Upper lobe of left lung (tissue), 6 donors: ENCODE measurements at regions not wholly inside any gene's neighbourhood (a gene's known extent, or its start where the extent isn't known, plus 50 kb on each side); places are given as distances from the start of the nearest gene placed in this dataset.
"Not testable (repeated sequence)": the region's sequence is repeated elsewhere in the genome, so short reads cannot be mapped to it uniquely, and the experiment has no call there.

ENCODE experiments used
- ATAC-seq, 2 donors: fragments of 200-7000 bp; cut with Tn5 transposase; one replicate each; pipeline ENCODE4 v1.9.1; 2022; ENCODE audit warnings: mild to moderate bottlenecking in 2 of 2, moderate library complexity in 2 of 2; ENCODE audit not compliant: low FRiP score in 2 of 2
- DNase-seq, 2 donors: peaks; one replicate each; pipeline ENCODE4 v3.0.0-alpha.2; 2019 to 2020
- H3K27ac ChIP-seq, 4 donors: fragments of 200-600 bp; sonication (generic); one replicate each; pipeline ENCODE4 v1.5.1; 2016 to 2019
- H3K27me3 ChIP-seq, 4 donors: fragments of 200-600 bp; sonication (generic); one replicate each; pipeline ENCODE4 v1.5.1; 2017 to 2019
- H3K36me3 ChIP-seq, 4 donors: fragments of 200-600 bp; sonication (generic); one replicate each; pipeline ENCODE4 v1.5.1; 2016 to 2019
- H3K4me1 ChIP-seq, 4 donors: fragments of 200-600 bp; sonication (generic); one replicate each; pipeline ENCODE4 v1.5.1; 2018 to 2019
- H3K4me3 ChIP-seq, 4 donors: fragments of 200-600 bp; sonication (generic); one replicate each; pipeline ENCODE4 v1.5.1; 2017 to 2019; ENCODE audit warnings: mild to moderate bottlenecking in 2 of 4, moderate library complexity in 1 of 4
- H3K9me3 ChIP-seq, 4 donors: fragments of 200-600 bp; sonication (generic); one replicate each; pipeline ENCODE4 v1.5.1; 2018 to 2019
- CTCF ChIP-seq, 6 experiments: fragments of 450-650 bp in 4 of 6; fragments of 200-600 bp in 2 of 6; sonication (generic) in 2 of 6; IDR thresholded peaks; one replicate each; pipeline ENCODE4 v1.5.1; 2016 to 2019; ENCODE audit warnings: antibody characterized with exemption in 6 of 6
- EP300 ChIP-seq, 4 donors: sonication (generic); formaldehyde crosslinking; IDR thresholded peaks; one replicate each; pipeline ENCODE4 v1.5.1; 2017; ENCODE audit warnings: antibody characterized with exemption in 4 of 4, control low read depth in 2 of 4
- POLR2A ChIP-seq, 4 donors: fragments of 450-650 bp; IDR thresholded peaks; one replicate each; pipeline ENCODE4 v1.5.1; 2016 to 2017; ENCODE audit warnings: antibody characterized with exemption in 4 of 4, mild to moderate bottlenecking in 2 of 4
- POLR2AphosphoS5 ChIP-seq, 2 donors: sonication (generic); formaldehyde crosslinking; IDR thresholded peaks; one replicate each; pipeline ENCODE4 v1.5.1; 2017; ENCODE audit warnings: antibody characterized with exemption in 2 of 2
- WGBS, 2 donors: methylation state at CpG; one replicate each; pipeline ENCODE4 v1.1.5; 2017 to 2018; 5-methylcytosine and 5-hydroxymethylcytosine counted together
- donor health status: DM: no; HTN: no; CAD: no; lungs with moderate emphysema.
- donor health status: DM: no; HTN: yes; CAD: no; lungs with severe emphysema.

- TF ChIP-seq POLR2A (IDR thresholded peaks at IDR 0.05): no peak
- DNase-seq: no peak
- H3K36me3 ChIP-seq: no peaks in the 10 kb centered on the region
- H3K9me3 ChIP-seq: no peaks in the 10 kb centered on the region
- 80 to 86% methylated on average over 4 of the region's 4 CpGs for WGBS, 2 donors
- H3K27ac ChIP-seq: no peak overlapping the region
- ATAC-seq: no peak
- H3K4me3 ChIP-seq: no peak overlapping the region
- no peaks in the 10 kb centered on the region for H3K27me3 ChIP-seq
- no peaks in the 10 kb centered on the region for H3K4me1 ChIP-seq
These were observed 240.6 kb upstream of the NOCT start for GRCh38 chr4:138774940-138775339.

- H3K4me1 ChIP-seq, H3K36me3 ChIP-seq, H3K4me3 ChIP-seq, DNase-seq, H3K27me3 ChIP-seq, H3K27ac ChIP-seq, H3K9me3 ChIP-seq, ATAC-seq: not testable (repeated sequence)
- 86 to 100% methylated on average over 2 to 4 of the region's 4 CpGs for WGBS, 2 donors
These were observed 241.5 kb upstream of the NOCT start for GRCh38 chr4:138774125-138774524.

- no peaks in the 10 kb centered on the region for H3K27me3 ChIP-seq
- H3K4me1 ChIP-seq: no peaks in the 10 kb centered on the region
- no peak overlapping the region for H3K4me3 ChIP-seq
- no peaks in the 10 kb centered on the region for H3K36me3 ChIP-seq
- WGBS, 2 donors: 88 to 93% methylated on average over 3 of the region's 3 CpGs
- ATAC-seq (no peak), DNase-seq (no peak)
- H3K9me3 ChIP-seq: no peaks in the 10 kb centered on the region
- TF ChIP-seq CTCF (IDR thresholded peaks at IDR 0.05): no peak
- TF ChIP-seq EP300 (IDR thresholded peaks at IDR 0.05): no peak
- no peak for TF ChIP-seq POLR2AphosphoS5 (IDR thresholded peaks at IDR 0.05)
- no peak for TF ChIP-seq POLR2A (IDR thresholded peaks at IDR 0.05)
- no peak overlapping the region for H3K27ac ChIP-seq
These were observed 242.3 kb upstream of the NOCT start for GRCh38 chr4:138773321-138773720.

GRCh38 chr4:138772366-138772765 lies 243.2 kb upstream of the NOCT start:
- no peak overlapping the region for H3K27ac ChIP-seq
- no peak overlapping the region for H3K4me3 ChIP-seq
- no peak for DNase-seq
- TF ChIP-seq CTCF (IDR thresholded peaks at IDR 0.05) (no peak), POLR2A (IDR thresholded peaks at IDR 0.05) (no peak), EP300 (IDR thresholded peaks at IDR 0.05) (no peak), POLR2AphosphoS5 (IDR thresholded peaks at IDR 0.05) (no peak)
- ATAC-seq: no peak
- H3K9me3 ChIP-seq: no peaks in the 10 kb centered on the region
- no peaks in the 10 kb centered on the region for H3K4me1 ChIP-seq
- H3K36me3 ChIP-seq: no peaks in the 10 kb centered on the region
- H3K27me3 ChIP-seq: no peaks in the 10 kb centered on the region

GRCh38 chr4:138770818-138771217 lies 244.8 kb upstream of the NOCT start:
- H3K36me3 ChIP-seq: no peaks in the 10 kb centered on the region
- no peaks in the 10 kb centered on the region for H3K4me1 ChIP-seq
- no peak overlapping the region for H3K27ac ChIP-seq
- no peaks in the 10 kb centered on the region for H3K27me3 ChIP-seq
- no peak overlapping the region for H3K4me3 ChIP-seq
- ATAC-seq (no peak), DNase-seq (no peak)
- WGBS, 2 donors: 86 to 94% methylated on average over 4 of the region's 4 CpGs
- no peak for TF ChIP-seq POLR2A (IDR thresholded peaks at IDR 0.05)
- no peaks in the 10 kb centered on the region for H3K9me3 ChIP-seq

GRCh38 chr4:138766332-138766731 lies 249.2 kb upstream of the NOCT start:
- H3K9me3 ChIP-seq: no peaks in the 10 kb centered on the region
- TF ChIP-seq POLR2AphosphoS5 (IDR thresholded peaks at IDR 0.05) (no peak), POLR2A (IDR thresholded peaks at IDR 0.05) (no peak), EP300 (IDR thresholded peaks at IDR 0.05) (no peak), CTCF (IDR thresholded peaks at IDR 0.05) (no peak)
- H3K4me3 ChIP-seq: no peak overlapping the region
- no peak for ATAC-seq
- no peaks in the 10 kb centered on the region for H3K4me1 ChIP-seq
- no peak for DNase-seq
- no peaks in the 10 kb centered on the region for H3K27me3 ChIP-seq
- no peaks in the 10 kb centered on the region for H3K36me3 ChIP-seq
- WGBS, 2 donors: 85 to 93% methylated on average over 8 of the region's 8 CpGs
- no peak overlapping the region for H3K27ac ChIP-seq
